IPS-NIHi7 (cell line): ENCODE measurements at regions not wholly inside any gene's neighbourhood (a gene's known extent, or its start where the extent isn't known, plus 50 kb on each side); places are given as distances from the start of the nearest gene placed in this dataset.
"Not testable (repeated sequence)": the region's sequence is repeated elsewhere in the genome, so short reads cannot be mapped to it uniquely, and the experiment has no call there.

Experiments
- DNase-seq: peaks from one replicate; pipeline ENCODE4 v3.0.0; 2012; ENCODE audit warnings: mixed read lengths; ENCODE audit errors: extremely low spot score

DNA sequence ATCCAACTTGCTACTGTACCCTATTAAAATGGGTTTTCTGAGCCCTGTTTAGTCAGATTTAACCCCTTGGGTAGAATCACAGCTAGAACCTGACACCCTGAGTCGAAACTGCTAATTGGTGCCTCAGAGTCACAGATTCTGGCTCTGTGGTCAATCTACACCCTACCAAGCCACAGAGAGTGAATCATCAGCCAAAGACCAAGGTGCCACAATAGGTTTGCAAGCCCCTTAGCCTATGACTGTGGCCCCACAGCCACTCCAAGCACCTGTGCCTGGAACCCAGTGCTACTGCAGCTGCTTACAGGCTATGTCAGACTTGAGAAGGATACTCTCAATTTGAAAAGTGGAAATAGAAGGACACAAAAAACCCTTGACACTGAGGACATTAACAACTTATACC lies 202.8 kb upstream of the KCND2 start:
- DNase-seq: no peak

DNA sequence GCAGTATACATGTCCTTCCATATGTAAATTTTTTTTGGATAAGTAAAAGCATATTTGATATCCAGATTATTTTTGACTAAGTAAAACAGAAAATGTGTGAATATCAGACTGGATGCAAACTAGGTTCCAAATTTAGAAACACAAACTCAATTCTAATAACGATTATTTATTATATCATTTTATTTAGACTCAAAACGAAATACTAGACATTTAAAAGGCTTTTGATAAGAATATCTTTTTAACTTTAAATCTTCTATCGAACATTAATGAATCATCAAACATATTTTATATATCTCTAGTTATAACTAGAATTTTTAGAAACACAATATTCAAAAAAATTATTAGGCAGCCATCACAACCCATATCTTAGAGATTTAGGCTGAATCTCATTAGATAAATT lies 195.2 kb upstream of the KCND2 start:
- DNase-seq: no peak

DNA sequence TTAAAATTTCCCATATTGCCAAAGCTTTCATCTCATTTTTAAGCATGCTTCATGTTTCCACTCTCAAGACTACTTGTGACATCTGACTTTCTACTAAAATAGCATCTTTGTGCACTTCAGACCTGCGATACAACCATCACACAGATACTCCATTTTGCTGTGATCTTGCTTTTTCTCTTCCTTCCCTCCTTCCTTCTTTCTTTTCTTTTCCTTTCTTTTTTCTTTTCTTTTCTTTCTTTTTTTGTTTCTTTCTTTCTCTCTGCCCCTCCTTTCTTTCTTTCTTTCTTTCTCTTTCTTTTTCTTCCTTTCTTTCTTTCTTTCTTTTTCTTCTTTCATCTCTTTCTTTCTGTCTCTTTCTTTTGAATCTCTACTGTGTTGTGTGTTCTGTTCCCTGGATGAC lies 194.0 kb upstream of the KCND2 start:
- no peak for DNase-seq

- DNase-seq: no peak
Measured at GRCh38 chr7:120079704-120080103, 193.3 kb upstream of the KCND2 start.

DNA sequence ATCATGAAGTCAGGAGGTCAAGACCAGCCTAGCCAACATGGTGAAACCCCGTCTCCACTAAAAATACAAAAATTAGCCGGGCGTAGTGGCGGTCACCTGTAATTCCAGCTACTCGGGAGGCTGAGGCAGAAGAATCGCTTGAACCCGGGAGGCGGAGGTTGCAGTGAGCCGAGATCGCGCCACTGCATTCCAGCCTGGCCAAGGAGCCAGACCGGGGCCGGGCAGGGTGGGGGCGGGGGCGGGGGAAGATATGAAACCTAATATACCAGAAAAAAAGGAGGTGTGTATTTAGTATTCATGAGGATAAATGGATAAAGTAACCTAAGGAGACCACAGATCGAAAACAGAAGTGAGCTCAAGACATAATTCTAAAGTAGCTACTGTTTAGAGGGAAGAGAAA lies 186.5 kb upstream of the KCND2 start:
- DNase-seq: not testable (repeated sequence)

DNA sequence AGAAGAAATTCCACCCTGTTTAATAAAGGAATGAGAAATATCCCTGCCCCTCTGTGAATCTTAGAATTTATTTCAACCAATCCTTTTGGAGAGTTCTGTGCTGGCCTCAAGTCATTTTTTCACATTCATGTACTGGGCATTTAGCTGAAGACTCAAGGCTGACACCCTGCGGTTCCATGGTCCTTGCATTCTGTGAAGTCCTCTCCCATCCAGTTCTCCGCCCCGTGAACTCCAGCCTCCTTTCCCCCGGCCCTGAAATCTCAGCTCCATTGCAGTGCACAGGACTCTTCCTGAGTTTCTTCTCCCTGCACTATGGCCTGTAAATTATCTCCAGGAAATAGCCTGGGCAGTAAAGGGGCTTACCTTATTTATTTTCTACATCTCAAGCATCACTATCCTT lies 183.0 kb upstream of the KCND2 start:
- DNase-seq: peak; percentile 18

DNA sequence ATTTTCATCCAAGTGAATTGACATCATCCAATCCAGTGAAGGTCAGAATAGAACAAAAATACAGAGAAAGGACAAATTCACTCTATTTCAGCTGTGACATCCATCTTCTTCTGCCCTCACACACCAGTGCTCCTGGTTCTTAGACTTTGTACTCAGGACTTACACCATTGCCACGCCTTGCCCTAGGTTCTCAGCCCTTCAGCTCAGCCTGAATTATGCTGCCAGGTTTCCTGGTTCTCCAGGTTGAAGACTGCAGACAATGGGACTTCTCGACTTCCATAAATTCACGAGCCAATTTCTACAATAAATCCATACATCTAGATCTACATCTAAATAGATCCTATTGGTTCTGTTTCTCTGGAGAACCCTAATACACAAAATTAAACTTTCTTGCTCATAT lies 181.2 kb upstream of the KCND2 start:
- no peak for DNase-seq

GRCh38 chr7:120097020-120097419 lies 176.0 kb upstream of the KCND2 start:
- no peak for DNase-seq

- no peak for DNase-seq
Measured at GRCh38 chr7:120097774-120098173, 175.2 kb upstream of the KCND2 start.

GRCh38 chr7:120108376-120108775 lies 164.6 kb upstream of the KCND2 start:
- DNase-seq: no peak

- no peak for DNase-seq
Measured at GRCh38 chr7:120110169-120110568, 162.8 kb upstream of the KCND2 start.

- DNase-seq: no peak
Measured at GRCh38 chr7:120114626-120115025, 158.3 kb upstream of the KCND2 start.

DNA sequence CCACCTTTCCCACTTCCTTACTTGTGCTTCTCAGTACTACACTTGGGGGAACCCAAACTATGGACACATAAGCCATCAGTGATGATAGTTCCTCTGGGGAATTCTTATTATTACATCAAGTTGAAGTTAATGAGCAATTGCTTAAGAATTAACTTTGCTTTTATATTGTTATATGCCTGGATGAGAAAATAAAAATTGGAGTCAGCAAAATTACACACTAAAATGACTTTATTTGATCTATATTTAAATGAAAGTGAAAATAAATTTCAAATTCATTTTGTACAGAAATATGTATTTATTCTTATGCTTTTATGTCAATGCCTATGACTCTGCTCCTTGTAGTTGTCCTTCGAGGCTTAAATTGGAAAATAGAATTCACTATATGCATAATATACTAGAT lies 149.4 kb upstream of the KCND2 start:
- DNase-seq: no peak

- no peak for DNase-seq
Measured at GRCh38 chr7:120131096-120131839, 141.7 kb upstream of the KCND2 start.

GRCh38 chr7:120138497-120138896 lies 134.5 kb upstream of the KCND2 start:
- no peak for DNase-seq

DNA sequence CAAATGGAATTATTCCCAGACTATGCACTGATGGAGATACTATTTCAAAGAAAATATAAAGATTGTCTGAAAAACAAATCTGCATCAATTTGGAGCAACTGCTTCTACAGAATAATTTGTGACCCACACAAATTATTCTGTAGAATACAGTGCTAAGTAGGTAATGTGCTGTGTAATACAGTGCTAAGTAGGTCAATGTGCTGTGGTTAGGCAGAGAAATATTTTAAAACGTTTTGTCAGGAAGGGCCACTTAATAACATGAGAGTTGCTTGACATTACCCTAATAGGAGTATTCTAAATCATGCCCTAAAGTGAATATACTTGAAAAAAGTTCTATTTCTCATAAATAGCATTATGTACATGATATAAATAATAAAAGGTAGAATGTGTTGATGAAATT lies 116.5 kb upstream of the KCND2 start:
- no peak for DNase-seq

DNA sequence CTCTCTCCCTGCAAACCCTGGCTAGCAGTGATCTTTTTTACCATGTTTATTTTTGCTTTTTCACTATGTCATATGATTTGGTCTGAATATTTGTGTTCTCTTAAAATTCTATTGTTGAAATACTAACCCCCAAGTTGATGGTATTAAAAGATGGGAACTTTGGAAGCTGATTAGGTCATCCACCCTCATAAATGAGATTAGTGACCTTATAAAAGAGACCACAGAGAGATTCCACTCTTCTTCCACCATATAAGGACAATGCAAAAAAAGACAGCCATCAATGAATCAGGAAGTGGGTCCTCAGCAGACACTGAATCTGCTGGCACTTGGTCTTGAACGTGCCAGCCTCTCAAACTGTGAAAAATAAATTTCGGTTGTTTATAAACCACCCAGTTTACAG lies 112.8 kb upstream of the KCND2 start:
- no peak for DNase-seq

DNA sequence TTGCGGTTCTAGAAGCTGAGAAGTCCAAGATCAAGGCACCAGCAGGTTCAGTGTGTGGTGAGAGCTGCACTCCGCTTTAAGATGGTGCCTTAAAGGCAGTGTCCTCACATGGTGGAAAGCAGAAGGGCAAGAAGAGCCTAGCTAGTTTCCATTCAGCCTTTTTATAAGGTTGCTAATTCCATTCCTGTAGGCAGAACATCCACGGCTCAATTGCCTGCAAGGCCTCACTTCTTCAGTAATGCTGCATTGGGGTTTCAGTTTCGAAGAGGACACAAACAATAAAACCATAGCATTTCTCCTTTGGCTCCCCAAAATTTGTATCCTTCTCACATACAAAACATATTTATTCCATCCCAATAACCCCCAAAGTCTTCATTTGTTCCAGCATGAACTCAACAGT lies 109.5 kb upstream of the KCND2 start:
- no peak for DNase-seq

- no peak for DNase-seq
Measured at GRCh38 chr7:120165227-120165626, 107.7 kb upstream of the KCND2 start.

DNA sequence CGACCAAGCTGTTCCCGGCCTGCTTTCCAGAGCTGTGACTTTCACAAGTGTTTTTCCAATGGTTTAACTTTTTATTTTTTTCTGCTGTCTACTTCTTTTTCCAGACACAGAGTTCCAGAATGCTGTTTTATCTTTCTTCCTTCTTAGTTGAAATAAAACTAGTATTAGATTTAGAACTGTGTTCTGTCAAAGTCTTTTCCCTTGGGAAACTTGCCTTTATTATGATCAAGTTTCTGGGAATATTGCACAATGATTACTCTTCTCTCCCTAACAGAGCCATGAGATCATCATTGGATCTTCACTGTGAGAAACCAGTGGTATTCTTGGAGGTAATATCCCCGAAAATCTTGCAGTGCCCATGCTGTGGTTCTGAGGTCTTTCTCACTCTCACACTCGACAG lies 104.9 kb upstream of the KCND2 start:
- no peak for DNase-seq

DNA sequence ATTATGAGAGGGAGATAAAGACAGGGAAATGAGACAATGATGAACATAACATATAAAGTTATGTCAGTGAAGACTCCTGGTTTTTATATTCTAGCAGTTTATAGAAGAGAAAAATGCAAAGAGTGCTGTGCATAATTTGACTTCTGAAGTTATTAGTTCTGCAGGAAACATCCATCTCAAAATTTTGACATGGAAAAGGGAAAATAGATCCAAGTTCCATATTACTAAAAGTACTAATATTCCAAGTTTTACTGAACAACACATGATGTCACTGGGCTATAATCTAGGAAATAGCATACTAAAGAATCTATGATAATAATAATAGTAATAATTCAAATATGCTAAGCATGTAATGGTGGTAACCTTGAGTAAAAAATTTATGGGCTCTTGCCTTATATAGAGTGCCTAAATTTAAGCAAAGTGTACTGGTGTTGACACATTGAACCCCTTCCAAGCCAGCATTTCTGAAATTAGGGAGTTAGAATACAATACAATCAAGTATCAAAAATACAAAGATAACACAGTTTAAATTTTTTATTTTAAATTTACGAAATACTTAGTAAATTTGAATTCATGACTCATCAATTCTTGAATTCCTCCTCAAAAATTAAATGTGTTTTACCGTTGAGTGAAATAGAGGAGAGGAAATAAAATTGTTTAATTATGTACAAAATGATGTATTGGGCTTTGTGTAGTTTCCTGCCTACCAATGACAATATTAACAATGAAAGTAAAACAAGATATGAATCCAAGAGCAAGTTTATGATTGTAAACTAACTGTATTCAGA lies 102.8 kb upstream of the KCND2 start:
- no peak for DNase-seq

DNA sequence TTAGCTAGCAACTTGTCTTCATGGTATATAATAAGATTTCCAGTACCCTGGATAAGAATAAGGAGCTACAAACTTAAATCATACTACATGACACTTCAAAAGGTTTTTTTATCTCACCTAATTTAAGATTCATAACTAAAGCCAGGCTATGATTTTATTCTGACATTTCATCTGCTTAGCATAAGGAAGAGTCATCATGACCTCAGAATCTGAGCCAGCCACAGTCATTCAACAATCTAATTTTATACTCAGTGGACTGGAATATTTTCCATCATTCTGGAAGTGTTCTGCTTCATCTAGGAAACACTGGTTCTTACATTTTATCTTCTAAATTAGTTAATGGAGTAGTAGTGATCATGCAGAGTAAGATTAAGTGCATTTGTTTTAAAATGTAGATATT lies 102.1 kb upstream of the KCND2 start:
- DNase-seq: no peak

GRCh38 chr7:120171406-120171805 lies 101.6 kb upstream of the KCND2 start:
- no peak for DNase-seq
